Calu3 (cell line): ENCODE measurements at regions not wholly inside any gene's neighbourhood (a gene's known extent, or its start where the extent isn't known, plus 50 kb on each side); places are given as distances from the start of the nearest gene placed in this dataset.

Source experiments
- BruUV-seq: library from RNA; stranded (reverse); fragments of 400-500 nt; replicated peaks from 2 replicates; lab custom pipeline; 2021; lab: Mats Ljungman, UMichigan
- CTCF ChIA-PET: fragments of 300-600 bp; sonication (Branson Sonifier 250); formaldehyde crosslinking; loops from one replicate; lab custom pipeline; 2022; ENCODE audit warnings: antibody characterized with exemption; lab: Charles Lee
- DNase-seq: peaks from one replicate; pipeline ENCODE4 v3.0.0; 2022
- H3K27ac Mint-ChIP-seq: one replicate; pipeline ENCODE4 v1.8.0; 2022; ENCODE audit warnings: mixed read lengths; ENCODE audit not compliant: unreplicated experiment
- H3K27me3 Mint-ChIP-seq: one replicate; pipeline ENCODE4 v1.8.0; 2022; ENCODE audit warnings: mixed read lengths; ENCODE audit not compliant: unreplicated experiment
- H3K36me3 Mint-ChIP-seq: one replicate; pipeline ENCODE4 v1.8.0; 2022; ENCODE audit warnings: mild to moderate bottlenecking, moderate library complexity, mixed read lengths; ENCODE audit not compliant: insufficient read depth, unreplicated experiment
- H3K4me1 Mint-ChIP-seq: one replicate; pipeline ENCODE4 v1.8.0; 2022; ENCODE audit warnings: mild to moderate bottlenecking, low read depth, mixed read lengths; ENCODE audit not compliant: unreplicated experiment
- H3K4me3 Mint-ChIP-seq: one replicate; pipeline ENCODE4 v1.8.0; 2022; ENCODE audit warnings: mild to moderate bottlenecking, low read depth, moderate library complexity, mixed read lengths; ENCODE audit not compliant: unreplicated experiment
- H3K9me3 Mint-ChIP-seq: one replicate; pipeline ENCODE4 v1.8.0; 2022; ENCODE audit warnings: low read depth, mixed read lengths; ENCODE audit not compliant: unreplicated experiment
- CTCF ChIP-seq: fragments of 200-600 bp; IDR thresholded peaks from one replicate; pipeline ENCODE4 v1.8.0; 2022; ENCODE audit warnings: antibody characterized with exemption; ENCODE audit not compliant: unreplicated experiment
- intact Hi-C: fragments of 100-400 bp; cut with micrococcal nuclease; formaldehyde crosslinking; loops from one replicate; pipeline ENCODE4 v1.10.0; 2022; ENCODE audit not compliant: unreplicated experiment

DNA sequence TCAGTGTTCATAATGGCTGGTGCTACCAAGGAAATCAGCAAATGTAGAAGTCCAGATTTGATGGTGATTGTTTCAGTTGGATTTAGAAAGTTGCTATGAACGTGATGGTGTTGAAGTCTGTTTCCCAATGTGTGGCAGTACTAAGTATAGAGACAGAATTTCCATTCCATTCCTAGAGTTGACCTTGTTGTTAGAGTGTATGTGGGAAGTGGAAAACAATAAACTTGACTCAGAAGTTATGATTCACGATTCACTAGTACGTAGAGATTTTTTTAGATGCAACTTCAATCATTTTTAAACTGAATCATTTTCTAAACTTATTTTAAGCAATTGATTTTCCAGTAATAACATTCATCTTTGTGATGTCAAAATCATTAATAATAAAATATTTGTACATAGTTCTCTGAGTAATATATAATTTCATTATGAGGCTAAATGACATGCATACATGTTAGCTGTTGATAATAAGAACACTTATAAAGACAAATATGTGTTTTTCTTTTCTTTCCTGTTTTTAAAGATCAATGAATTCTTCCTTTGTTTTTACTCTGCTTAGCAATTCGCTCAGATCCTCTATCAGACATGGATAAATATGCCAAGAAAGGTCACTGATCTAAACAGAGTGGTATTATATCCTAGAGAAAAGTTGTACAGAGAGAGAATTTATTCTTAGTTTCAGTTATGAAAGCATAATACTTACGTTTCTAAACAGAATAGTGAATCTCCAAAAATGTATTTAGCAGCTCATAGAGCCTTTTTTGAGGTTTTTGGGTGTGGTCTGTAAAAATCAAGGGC is 108.8 kb upstream of the GPR149 start:
- CTCF ChIA-PET: no interaction called here
- Mint-ChIP-seq H3K4me1 (no peaks in the 10 kb centered on the region), H3K27me3 (no peaks in the 10 kb centered on the region), H3K36me3 (no peaks in the 10 kb centered on the region), H3K27ac (no peak overlapping the region), H3K9me3 (peaks cover 2% of the 10 kb centered on the region), H3K4me3 (no peak overlapping the region)
- intact Hi-C loops: no loop called here
- no peak for DNase-seq
- TF ChIP-seq CTCF: no peak
- BruUV-seq: no TSS peak

- no peak for TF ChIP-seq CTCF
- CTCF ChIA-PET: no interaction called here
- DNase-seq: no peak
- BruUV-seq: no TSS peak
- Mint-ChIP-seq H3K36me3 (no peaks in the 10 kb centered on the region), H3K27ac (no peak overlapping the region), H3K4me1 (no peaks in the 10 kb centered on the region), H3K27me3 (no peaks in the 10 kb centered on the region), H3K4me3 (no peak overlapping the region), H3K9me3 (peaks cover 2% of the 10 kb centered on the region)
- intact Hi-C loops: no loop called here
These were observed 106.8 kb upstream of the GPR149 start for GRCh38 chr3:154536751-154537150.

- no peak overlapping the region for H3K27ac Mint-ChIP-seq
- DNase-seq: no peak
- no peaks in the 10 kb centered on the region for H3K4me1 Mint-ChIP-seq
- no peak for TF ChIP-seq CTCF
- intact Hi-C loops: no loop called here
- no TSS peak for BruUV-seq
- H3K36me3 Mint-ChIP-seq: no peaks in the 10 kb centered on the region
- CTCF ChIA-PET: no interaction called here
- H3K27me3 Mint-ChIP-seq: no peaks in the 10 kb centered on the region
- peaks cover 8% of the 10 kb centered on the region for H3K9me3 Mint-ChIP-seq
- no peak overlapping the region for H3K4me3 Mint-ChIP-seq
These were observed 92.1 kb upstream of the GPR149 start for GRCh38 chr3:154522036-154522602.

DNA sequence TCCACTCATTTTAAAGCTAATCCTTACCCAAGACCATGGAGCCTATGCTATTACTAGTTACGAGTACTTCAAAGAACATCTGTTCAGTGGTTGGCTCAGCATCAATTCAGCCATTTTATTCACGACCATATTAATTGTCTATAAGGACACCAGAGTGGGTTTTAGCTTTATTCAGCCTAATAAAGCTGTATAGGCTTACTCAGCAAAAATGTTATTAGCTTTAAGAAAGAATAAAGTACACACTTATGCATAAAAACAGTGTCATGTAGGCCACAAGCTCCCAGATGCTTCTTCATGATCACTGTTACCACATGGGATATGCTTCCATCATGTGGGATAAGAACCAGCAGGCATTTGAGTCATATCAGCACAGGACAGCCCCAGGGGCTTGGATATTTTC is 87.4 kb upstream of the GPR149 start:
- H3K27me3 Mint-ChIP-seq: no peaks in the 10 kb centered on the region
- BruUV-seq: no TSS peak
- no peak for TF ChIP-seq CTCF
- H3K4me1 Mint-ChIP-seq: no peaks in the 10 kb centered on the region
- no peak overlapping the region for H3K4me3 Mint-ChIP-seq
- no peaks in the 10 kb centered on the region for H3K36me3 Mint-ChIP-seq
- H3K27ac Mint-ChIP-seq: no peak overlapping the region
- CTCF ChIA-PET: no interaction called here
- peaks cover 16% of the 10 kb centered on the region for H3K9me3 Mint-ChIP-seq
- no peak for DNase-seq
- intact Hi-C loops: no loop called here
